SKM-1 treated with dmso at 0.1 percent for 144 hours (cell line): ENCODE measurements at regions not wholly inside any gene's neighbourhood (a gene's known extent, or its start where the extent isn't known, plus 50 kb on each side); places are given as distances from the start of the nearest gene placed in this dataset.

Source experiments
- DNase-seq: peaks from one replicate; lab custom pipeline; 2025; ENCODE audit not compliant: unreplicated experiment; lab: John Stamatoyannopoulos, UW

DNA sequence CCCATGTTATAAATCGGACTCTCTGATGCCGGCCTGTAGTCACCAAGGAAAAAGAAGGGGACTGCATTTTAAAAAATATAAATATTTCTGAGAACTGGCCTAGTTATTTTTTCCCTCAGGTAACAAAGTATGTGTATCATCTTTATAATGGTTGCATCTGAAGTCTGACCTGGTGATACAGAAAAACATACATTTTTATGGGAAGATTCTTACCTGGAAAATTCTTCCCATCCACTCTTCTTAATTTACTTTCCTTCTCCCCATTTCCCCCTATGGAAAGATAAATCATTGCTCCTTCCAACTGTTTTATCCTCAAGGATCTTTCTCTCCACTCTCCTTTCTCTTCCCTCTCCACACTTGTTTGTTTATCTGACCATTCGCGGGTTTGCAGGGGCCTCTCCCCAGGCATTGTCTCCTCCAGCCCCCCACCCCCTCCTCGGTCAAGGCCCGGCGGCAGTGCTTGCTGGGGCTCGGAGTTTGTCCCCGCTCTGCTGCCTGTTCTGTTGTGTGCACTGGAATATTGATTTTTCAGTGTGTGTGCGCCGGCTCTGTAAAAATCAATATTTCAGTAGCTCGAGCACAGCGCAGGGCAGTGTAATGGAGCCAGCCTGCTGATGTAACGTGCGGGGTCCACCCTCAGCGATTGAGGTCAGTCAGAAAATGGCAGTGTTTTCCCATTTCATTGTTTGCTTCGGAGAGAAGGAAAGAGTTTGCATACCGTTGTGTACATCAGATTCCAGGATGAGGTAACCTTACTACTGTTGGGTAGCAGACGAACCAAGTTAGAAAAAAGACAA lies 199.5 kb upstream of the NFE2L3 start:
- DNase-seq, result no peak

GRCh38 chr7:25953859-25954258 lies 198.1 kb upstream of the NFE2L3 start:
- DNase-seq, result no peak

GRCh38 chr7:25954395-25954794 lies 197.6 kb upstream of the NFE2L3 start:
- DNase-seq, result no peak

GRCh38 chr7:25959168-25959734 lies 192.7 kb upstream of the NFE2L3 start:
- no peak for DNase-seq

DNA sequence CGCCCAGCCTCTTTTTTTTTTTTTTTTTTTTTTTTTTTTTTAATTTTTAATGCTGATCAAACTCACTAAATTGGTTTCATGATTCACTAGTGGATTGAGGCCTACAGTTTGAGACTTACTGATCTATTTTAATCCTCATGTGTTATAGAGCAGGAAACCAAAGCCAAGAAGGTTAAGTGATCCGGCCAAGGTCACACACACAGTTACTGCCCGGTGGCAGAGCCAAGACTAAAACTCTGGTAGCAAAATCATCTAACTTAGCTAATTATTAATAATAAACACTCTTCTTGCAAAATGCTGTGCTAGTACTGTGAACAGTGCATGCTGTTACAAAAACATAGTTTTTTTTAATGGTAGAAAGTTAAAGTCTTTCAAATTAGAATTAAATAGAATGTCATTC lies 188.3 kb upstream of the NFE2L3 start:
- DNase-seq, result no peak

GRCh38 chr7:25964483-25964991 lies 187.5 kb upstream of the NFE2L3 start:
- DNase-seq, result no peak

- no peak for DNase-seq
Measured at GRCh38 chr7:25965405-25966123, 186.4 kb upstream of the NFE2L3 start.

GRCh38 chr7:25966469-25966868 lies 185.5 kb upstream of the NFE2L3 start:
- no peak for DNase-seq

GRCh38 chr7:25967278-25968204 lies 184.5 kb upstream of the NFE2L3 start:
- DNase-seq, result peak; percentile 78

DNA sequence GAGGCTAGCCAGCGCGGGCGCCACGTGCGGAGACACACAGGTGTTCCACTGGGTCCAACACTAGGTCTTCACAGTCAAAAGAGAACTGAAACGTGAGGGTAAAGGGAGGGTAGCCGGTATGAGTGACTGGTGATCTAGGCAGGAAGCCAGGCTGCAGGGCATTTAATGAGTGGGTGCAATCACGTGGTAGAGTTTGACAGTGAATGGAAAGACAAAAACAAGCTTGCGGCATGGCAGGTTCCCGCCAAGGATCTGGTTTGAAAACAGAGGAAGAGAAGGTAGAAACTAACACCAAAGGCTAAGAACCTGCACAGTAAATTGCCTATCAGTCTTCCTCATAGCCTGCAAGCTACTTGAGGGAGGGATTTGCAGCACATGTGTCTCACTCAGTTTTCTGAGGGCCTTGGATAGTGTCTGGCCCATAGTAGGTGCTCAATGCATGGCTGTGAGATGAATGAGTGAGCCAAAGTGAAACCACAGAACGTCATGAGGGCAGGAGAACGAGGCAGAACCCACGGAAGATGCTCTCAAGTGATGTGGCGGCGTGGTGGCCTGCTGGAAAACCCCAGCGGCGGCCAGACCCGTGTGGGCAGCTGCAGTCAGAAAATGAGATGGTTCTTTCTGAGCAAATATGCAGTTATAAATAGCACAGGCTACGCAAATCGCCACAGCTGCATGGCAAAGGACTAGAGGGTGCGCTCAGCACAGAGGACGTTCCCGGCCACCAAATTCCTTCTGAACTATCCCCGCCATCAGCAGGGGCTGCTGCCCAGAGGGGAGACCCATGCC lies 183.6 kb upstream of the NFE2L3 start:
- no peak for DNase-seq

DNA sequence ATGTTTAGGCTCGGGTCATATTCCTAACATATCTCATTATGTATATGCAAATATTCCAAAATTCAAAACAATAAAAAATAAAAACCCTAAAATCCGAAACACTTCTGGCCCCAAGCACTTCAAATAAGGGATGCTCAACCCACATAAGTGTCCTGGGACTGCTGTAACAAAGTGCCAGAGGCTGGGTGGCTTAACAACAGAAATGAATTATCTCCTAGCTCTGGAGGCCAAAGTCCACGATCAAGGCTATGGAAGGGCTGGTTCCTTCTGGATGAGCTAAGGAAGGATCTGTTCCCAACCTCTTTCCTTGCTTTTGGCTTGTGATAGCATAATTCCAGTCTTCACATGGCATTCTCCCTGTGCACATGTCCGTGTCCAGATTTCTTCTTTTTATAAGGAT lies 181.6 kb upstream of the NFE2L3 start:
- no peak for DNase-seq

- no peak for DNase-seq
Measured at GRCh38 chr7:25970911-25971310, 181.1 kb upstream of the NFE2L3 start.

GRCh38 chr7:25976630-25977029 lies 175.4 kb upstream of the NFE2L3 start:
- DNase-seq, result no peak

DNA sequence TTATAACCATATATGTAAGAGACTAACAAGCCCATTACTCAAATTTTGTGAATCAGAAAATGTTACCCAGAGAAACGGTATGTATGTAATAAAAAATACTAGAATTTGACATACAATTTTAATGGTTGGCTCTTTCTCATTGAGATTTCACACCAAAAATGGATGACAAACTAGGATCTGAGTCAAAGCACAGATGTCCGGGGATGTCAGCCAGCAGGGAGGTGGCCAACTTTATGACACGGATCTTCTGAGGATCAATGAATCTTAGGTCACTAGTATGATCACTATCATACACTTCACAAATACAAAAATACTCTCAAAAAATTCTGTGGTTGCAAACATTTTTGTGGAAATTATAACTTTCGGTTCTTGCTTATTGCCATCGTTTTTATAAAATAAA lies 173.5 kb upstream of the NFE2L3 start:
- DNase-seq, result no peak

DNA sequence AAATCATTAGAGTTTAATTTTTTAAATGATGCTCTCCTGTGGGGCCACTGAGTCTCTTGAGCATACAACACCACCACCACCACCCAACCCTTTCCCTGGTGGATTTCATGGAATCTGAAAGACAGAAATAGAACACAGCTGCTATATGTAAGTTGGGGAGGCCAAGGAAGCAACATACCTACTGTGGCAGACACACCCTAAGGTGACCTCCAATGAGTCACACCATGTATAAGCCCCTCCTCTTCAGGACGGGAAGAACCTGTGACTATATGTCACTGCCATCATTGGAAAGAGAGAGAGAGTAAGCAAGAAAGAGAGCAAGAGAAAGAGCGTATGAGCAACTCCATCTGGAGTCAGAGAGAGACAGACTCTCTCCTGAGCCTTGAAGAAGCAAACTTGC lies 172.4 kb upstream of the NFE2L3 start:
- DNase-seq, result no peak

DNA sequence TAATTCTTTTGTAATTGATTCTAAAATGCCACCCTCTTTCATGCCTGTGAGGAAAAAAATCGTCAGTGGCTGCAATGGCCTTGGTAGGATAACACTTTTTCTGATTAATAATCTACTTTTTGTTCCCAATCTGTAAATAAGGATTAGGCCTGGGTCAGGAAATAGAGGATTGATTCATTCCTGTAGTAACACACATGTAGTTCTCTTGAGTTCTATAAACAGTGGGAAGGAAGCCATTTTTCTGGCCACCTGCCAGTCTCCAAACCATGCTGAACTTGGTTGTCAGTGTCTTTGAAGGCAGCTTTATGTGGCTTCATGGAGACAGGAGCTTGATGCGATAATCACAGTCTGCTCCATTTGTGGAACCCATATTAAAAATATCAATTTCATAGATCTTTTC lies 169.3 kb upstream of the NFE2L3 start:
- DNase-seq, result no peak

DNA sequence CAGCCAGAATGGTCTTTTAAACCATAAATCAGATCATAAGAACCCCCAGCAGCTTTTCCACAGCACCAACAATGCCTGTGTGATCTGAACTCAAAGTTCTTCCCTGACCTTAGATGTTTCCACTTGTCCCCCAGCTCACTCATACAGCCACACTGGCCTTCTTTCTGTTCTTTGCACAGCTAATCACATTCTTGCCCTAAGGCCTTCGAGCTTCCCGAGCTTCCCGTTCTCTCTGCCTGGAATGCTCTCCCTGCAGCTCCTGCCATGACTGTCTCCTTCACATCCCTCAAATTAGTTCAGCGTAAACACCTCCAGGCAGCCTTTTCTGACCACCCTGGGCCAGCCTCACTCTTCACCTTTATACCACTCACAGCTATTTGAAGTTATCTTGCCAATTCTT lies 166.8 kb upstream of the NFE2L3 start:
- DNase-seq, result no peak

DNA sequence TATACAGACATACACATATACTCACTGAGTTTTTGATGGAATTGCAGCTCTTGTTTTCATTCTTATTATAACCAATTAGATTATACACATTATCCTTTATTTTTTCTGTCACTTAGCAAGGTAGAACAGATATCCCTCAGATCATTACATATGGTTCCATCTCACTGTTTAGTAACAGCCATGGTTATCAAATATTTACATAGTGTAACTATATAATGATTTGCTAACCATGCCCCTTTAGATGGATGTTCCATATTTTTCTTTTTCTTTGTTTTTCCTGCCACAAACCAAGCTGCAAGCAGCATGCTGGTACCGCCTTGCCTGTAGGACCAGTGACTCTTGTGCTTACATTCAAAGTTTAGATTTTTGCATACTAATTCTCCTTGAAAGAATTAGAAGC lies 163.4 kb upstream of the NFE2L3 start:
- DNase-seq, result no peak

DNA sequence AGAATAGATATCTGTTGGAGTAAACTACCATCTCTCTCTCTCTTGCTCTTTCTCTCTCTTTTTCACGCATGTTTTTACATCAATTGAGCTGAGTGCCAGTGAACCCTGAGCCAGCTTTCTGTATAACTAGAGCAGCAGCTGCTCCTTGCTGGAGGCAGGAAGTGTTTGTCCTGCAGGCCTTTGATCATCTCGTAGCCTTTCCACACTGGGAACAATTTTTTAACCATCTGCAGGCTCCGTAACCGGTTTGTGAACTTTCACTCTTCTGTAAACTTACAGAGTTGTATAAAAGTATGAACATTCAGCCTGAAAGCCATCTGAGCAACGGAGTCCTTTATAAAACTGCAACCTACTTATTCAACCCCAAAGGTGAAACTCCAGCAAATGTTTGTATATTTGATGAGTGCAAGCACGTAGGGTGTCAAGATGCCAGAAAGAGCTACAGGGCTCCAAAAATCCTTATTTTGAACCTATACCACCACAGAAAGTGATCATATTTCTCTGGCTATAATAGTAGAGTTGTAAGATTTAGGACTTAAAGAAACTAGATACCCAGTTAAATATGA lies 162.8 kb upstream of the NFE2L3 start:
- DNase-seq, result no peak

DNA sequence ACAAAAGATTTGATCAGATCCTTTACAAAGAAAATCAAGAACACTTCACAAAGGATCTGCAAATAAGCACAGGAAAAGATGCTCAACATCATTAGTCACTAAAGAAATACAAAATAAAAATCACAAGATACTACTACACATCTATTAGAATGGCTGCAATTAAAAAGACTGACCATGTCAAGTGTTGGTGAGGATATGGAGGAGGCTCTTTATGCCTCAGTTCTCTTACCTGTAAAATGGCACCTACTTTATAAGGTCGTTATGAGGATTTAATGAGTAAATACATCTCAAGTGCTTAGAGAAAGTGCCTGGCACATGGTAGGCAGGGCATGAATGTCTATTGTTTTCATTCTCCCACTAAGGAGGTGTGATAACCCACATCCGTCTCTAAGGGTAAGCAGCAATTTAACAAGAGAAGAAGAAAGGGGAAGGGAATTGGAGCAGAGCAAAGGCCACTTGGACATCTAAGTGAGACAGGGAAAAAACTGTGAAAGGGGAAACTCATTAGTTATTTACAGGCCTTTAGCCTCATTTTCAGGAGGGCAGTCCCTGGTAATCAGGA lies 157.5 kb upstream of the NFE2L3 start:
- no peak for DNase-seq
